ENCODE measurements at regions not wholly inside any gene's neighbourhood (a gene's known extent, or its start where the extent isn't known, plus 50 kb on each side); places are given as distances from the start of the nearest gene placed in this dataset.

GRCh38 chr15:99509686-99510461, 55.9 kb upstream of the MEF2A start:
- no peak for DNase-seq (ENCODE audit: low read depth)

- DNase-seq (ENCODE audit: low read depth), result peak; percentile 85
Observed at GRCh38 chr15:99511531-99511865, 54.3 kb upstream of the MEF2A start.

- no peak for DNase-seq (ENCODE audit: low read depth)
Observed at GRCh38 chr15:99511866-99512661, 53.7 kb upstream of the MEF2A start.

GRCh38 chr15:99514306-99514705, 51.5 kb upstream of the MEF2A start:
- DNase-seq (ENCODE audit: low read depth), result peak; percentile 13

Measured in iris pigment epithelial cell (primary cell).